GM20431 (cell line): ENCODE measurements at regions not wholly inside any gene's neighbourhood (a gene's known extent, or its start where the extent isn't known, plus 50 kb on each side); places are given as distances from the start of the nearest gene placed in this dataset.
"Not testable (repeated sequence)": the region's sequence is repeated elsewhere in the genome, so short reads cannot be mapped to it uniquely, and the experiment has no call there.

Experiments used
- in situ Hi-C: fragments of 300-500 bp; cut with MseI, MboI; formaldehyde crosslinking; loops from one replicate; pipeline ENCODE4 v1.15.0; 2020; ENCODE audit warnings: low sequenced_read_pairs; ENCODE audit not compliant: unreplicated experiment

DNA sequence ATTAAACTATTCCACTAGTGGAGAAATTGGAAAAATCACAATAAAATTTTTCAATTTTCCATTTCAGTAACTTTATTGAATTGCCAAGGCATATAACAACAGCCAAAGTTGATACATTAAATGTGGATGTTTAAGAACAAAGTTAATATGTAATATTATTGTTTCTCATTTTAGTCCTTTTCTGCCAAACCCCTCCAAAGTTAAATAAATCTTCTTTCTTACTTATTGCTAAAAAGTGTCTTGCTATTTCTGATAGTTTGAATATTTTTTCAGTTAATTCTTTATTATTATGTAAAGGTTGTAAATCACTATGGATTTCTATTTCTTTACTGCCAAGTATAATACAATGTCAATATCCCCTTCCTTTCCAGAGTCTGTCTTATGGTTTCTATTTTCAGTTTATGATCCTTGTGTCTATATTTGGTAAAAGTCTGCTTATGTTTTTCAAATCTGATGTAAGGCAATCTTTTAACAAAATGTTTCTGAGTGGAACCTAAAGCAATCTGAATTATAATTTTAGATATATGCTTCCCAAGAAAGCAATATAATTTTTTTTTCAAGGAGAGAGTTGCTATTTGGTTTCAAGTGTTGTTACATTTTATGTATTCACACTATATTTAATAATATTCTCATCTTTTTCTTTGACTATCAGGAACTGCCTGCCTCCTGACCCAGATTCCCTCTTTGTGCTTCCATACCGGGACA, 80.3 kb upstream of the RHOBTB1 start:
- in situ Hi-C loops = no loop called here

GRCh38 chr10:61023053-61023452, 79.1 kb upstream of the RHOBTB1 start:
- in situ Hi-C loops = no loop called here

GRCh38 chr10:61021926-61022325, 77.9 kb upstream of the RHOBTB1 start:
- in situ Hi-C loops = no loop called here

- in situ Hi-C loops = no loop called here
These were observed 76.6 kb upstream of the RHOBTB1 start for GRCh38 chr10:61020420-61021158.

GRCh38 chr10:61018146-61018545, 74.2 kb upstream of the RHOBTB1 start:
- in situ Hi-C loops = no loop called here

DNA sequence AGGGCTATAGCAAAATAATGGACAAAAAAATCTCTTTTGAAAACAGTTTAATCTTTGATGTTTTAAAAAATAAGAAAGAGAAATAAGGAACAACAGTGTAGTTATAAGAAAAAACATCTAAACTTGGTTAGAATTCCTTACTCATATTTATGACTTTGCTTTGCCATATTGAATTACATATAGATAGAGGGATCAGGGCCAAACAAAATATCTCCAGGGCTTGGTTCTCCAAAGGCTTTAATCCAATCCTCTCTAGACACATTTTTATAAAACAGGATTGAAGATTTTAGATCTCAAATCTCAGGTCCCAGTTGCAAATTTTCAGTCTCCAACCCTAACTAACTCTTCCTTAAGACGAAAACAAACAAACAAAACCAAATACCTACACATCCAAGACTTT, 72.6 kb upstream of the RHOBTB1 start:
- in situ Hi-C loops = no loop called here

GRCh38 chr10:61016007-61016406, 72.0 kb upstream of the RHOBTB1 start:
- in situ Hi-C loops = no loop called here

- in situ Hi-C loops = no loop called here
These were observed 66.9 kb upstream of the RHOBTB1 start for GRCh38 chr10:61010863-61011262.

- in situ Hi-C loops = not testable (repeated sequence)
These were observed 59.1 kb upstream of the RHOBTB1 start for GRCh38 chr10:61003069-61003468.

GRCh38 chr10:61001731-61002122, 57.7 kb upstream of the RHOBTB1 start:
- in situ Hi-C loops = no loop called here

GRCh38 chr10:61000769-61001730, 57.1 kb upstream of the RHOBTB1 start:
- in situ Hi-C loops = no loop called here

DNA sequence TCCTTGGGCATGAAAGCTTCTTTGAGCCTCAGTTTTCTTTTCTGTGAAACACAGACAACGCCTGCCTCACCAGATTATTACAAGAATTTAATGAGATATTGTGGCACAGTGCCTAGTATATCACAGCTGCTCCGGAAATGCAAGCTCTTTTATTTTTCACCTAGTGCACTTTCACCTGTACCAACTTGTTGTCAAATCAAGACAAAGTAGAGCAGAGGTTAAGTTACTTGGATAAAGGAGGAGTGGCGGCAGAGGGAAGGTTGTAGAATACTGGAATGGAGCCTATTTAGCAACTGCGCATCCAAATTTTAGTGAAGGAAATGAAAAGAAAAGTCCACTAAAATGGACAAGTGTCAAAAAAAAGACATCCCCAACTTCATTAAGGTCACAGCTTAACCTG, 54.9 kb upstream of the RHOBTB1 start:
- in situ Hi-C loops = no loop called here

DNA sequence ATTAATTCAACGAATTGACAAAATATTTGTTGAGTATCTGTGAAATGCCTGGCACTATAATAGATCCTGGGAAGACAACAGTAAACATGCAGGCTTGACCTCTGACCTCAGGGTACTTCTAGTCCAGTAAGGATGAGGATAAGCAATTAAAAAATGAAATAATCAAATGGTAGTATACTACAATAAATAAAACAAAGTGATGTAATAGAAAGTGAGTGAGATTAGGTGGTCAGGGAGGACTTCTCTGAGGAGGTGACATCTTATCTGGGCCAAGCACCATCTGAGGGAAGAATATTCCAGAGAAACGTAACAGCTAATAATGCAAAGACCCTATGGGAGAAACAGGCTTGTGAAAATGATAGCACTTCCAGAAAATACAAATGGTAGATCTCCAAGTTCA, 50.1 kb upstream of the RHOBTB1 start:
- in situ Hi-C loops = no loop called here
